ENCODE measurements at regions not wholly inside any gene's neighbourhood (a gene's known extent, or its start where the extent isn't known, plus 50 kb on each side); places are given as distances from the start of the nearest gene placed in this dataset.
"Not testable (repeated sequence)": the region's sequence is repeated elsewhere in the genome, so short reads cannot be mapped to it uniquely, and the experiment has no call there.

DNA sequence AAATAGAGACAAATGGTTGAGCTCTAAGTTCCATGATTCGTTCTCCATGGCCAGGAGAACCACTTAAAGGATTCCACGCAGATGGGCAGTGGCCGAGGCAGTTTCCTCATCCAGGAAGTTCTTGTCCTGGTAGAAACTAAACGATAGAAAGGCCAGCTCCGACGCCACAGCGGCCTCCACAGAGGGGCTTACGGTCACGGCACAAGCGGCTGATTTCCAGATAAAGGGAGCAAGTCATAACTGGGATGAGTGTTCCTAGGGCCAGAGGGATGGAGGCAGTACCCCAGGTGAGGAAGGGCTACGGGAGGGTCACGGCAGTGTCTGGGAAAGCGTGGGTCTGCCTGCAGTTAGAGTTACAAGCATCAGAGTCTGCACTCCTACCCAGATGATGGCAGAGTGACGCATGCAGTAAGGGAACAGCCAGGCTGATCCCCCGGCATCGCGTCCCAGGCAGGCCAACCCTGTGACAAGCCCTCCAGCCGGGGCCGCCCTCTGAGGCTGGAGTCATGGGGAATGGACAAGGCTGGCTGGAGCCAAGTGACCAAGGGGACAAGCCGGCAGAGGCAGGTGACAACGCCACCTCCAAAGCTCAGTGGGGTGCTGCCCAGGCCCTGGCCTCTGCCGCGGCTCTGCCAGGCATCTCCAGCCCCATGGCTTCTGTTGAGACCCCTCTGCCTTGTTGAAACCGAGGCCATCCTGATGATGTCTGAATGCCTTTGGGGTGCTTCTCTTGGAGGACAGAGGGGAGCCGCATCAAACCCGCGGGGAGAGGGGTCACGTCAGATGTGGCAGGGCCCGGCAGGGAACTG, 475.1 kb downstream of the BRD1 start:
- no peak for DNase-seq (ENCODE audit: low read depth in 2 of 2)

DNA sequence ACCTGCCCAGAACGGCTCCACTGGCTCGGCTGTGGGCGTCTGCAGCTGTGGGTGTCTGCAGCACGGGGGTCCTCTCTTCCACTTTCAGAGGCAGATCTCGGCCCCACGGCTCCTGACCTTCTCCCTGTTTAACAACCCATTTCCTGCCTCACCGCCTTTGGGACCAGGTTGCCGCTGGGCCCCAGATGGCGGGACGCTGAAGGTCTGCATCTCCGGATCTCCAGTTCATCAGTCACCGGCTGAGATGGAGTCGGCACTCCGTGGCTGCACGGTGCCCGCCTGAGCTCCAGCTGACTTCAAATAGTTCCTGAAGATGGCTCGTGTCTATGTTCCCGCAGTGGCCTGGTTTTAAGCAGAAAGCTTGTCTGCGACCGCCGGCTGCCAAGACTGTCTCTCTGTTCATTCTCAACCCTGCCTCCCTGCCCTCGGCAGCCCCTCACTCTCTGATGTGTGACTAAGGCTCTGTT, 475.9 kb downstream of the BRD1 start:
- no peak for DNase-seq (ENCODE audit: low read depth in 2 of 2)

DNA sequence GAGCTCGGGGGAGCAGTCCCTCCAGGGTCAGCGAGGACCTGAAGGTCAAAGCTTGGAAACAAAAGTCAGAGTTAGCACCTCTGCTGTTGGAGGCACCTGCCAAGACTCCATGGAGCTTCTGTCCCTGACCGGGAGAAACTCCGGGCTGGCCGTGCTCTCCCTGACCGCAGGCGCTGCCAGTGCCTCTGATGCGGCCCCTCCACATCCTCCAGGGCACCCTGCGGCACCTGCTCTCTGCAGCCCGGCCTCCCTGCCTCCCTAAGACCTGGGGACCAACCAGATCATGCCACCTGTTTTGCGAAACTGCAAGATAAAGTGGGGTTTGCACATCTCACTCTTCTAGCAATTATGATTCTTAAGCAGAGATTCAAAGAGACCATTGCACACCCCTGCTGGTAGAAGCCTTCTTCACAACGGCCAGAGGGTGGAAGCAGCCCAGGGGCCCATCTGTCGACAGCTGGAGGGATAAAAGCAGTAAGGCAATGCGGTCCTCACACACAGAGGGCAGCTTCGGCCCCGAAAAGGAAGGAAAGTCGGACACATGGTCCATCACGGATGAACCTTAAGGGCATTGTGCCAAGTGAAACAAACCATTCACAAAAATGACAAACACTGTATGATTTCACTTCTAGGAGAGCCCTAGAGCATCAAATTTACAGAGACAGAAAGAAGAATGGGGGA, 477.1 kb downstream of the BRD1 start:
- DNase-seq (ENCODE audit: low read depth in 2 of 2): no peak

DNA sequence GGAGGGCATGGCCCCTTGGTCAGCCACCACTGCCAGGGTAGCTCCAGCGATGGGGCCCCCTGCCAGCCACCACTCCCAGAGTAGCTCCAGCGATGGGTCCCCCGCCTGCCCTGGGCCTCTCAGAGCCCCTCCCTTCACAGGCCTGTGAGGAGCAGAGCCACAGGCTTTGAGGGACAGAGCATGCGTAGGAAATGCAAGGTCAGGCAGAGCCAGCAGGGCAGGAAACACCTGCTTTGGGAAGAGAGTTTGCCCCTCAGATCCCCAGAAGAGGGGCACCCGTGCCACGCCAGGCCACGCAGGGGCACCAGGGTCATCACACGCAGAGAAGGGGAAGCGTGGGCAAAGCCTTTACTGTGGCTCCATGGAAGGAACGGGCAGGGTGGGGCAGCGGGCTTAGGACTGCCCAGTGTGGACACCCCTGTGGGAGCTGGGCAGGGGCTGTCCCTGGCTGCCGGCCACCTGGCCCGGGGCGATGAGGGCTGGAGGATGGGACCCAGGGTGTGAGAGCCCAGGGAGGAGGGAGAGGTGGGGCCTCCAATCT, 477.8 kb downstream of the BRD1 start:
- DNase-seq (ENCODE audit: low read depth in 2 of 2): no peak

DNA sequence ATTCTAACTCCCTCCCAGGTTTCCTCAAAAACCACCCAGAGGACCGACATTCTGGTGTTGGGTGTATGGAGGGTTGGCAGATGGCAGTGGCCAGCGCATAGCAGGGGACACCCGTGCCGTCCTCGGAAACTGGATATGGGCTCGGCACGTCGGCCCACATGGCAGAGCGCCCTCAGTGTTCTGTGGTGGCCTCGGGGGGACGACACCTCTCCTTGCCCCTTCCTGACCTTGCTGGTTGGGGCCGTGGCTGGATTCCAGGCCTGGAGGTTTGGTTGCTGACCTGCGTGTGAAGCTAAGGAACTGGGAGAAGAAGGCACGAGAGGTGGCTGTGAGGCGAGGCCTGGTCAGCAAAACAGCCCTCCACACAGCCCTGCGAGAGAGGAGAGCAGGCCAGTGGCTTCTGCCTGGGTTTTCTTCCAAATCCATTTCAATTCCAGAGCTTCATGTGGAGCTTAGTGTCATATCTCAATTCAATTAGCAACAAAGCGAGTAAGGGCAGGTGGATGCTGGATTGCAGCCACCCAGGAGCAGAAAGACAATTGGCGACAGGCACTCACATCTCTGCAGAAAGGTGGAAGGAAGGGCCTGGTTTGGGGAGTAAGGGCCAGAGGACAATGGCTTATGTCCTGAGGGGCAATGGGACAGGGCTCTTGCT, 478.4 kb downstream of the BRD1 start:
- DNase-seq (ENCODE audit: low read depth in 2 of 2): no peak

DNA sequence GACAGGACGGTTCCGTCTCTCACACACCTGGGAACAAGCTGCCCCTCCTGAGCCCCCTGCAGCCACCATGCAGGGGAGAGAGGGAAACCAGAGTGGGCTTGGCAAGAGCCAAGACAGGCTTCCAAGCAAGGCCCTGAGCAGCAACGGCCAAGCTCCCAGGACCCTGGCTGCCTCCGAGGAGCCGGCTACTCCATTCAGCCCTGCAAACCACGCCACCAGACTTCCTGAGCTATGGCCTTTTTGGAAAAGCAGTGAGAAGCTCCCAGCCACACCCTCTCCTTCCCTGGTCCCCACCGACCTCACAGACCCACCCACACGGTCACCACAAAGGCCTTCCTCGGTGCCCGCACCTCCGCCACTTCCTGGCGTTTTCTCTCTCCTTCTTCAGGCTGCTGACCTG, 479.0 kb downstream of the BRD1 start:
- DNase-seq (ENCODE audit: low read depth in 2 of 2): no peak

DNA sequence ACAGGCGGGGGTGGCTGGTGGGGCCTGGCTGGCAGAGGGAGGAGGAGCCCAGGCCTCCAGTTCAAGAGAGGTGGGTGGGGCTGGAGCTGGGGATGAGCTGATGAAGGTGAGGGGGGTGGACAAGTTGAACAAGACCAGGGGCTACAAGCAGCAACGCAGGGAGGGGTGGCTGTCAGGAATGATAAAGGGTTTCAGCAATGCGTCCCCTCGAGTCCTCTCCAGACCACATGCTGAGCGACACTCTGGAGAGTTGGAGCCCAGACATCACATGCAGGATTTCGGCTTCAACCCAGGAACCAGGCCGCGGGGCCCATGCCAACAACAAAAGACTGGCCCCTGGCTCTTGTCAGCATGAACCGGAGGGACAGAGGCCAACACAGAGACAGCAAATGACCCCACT, 480.3 kb downstream of the BRD1 start:
- DNase-seq (ENCODE audit: low read depth in 2 of 2): no peak

DNA sequence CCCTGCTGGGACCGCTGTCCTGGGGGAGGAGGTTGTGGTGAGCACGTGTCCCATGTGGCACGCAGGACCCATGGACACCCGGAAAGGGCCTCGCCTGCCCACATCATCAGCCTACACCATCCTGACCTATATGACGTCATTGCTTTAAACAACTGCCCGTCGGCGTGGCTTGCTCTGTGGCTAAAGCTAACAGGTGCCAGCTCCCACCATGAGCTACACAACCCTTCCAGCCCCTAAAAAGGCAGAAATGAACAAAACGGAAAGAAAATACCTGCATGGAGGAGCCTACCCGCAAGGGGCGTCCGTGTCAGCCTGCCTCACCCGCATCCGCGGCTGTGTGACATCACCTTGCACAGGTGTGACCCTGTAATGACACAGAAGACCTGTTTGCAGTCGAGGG, 481.8 kb downstream of the BRD1 start:
- no peak for DNase-seq (ENCODE audit: low read depth in 2 of 2)

DNA sequence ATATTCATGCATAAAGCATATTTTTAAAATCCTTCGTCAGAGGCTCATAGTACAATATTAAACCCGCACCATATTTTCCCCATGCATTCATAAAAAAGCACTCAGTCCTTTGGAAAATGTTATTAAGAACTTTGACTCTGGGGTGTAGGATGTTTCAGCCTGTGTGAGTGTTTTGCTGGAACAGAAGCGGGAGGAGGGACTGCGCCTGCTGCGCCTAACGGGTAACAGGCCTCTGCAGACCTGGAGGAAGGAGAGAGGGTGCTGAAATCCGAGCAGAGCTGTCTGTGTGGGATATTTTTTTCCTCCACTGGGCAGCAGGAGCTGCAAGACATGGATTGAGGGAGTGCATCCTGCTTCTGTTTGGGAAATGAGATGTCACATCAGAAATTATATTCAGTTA, 483.0 kb downstream of the BRD1 start:
- no peak for DNase-seq (ENCODE audit: low read depth in 2 of 2)

DNA sequence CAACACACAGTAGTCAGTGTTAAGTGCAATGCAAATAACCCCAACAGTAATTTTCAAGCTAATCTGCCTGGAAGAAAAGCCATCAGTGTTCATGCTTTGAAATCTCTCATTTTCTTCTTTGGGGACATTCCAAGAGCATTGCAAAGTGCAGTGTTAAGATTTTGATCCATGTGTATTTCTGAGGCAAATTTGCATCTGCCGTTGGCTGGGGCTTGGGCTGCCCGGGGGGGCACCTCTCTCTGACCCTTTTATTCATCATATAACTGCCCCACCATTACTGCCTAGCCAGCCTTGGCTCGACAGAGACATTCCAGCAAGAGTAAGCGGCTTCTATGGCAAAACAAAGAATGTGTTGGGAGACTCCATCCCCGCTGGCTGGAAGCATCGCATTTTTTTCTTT, 483.5 kb downstream of the BRD1 start:
- no peak for DNase-seq (ENCODE audit: low read depth in 2 of 2)

DNA sequence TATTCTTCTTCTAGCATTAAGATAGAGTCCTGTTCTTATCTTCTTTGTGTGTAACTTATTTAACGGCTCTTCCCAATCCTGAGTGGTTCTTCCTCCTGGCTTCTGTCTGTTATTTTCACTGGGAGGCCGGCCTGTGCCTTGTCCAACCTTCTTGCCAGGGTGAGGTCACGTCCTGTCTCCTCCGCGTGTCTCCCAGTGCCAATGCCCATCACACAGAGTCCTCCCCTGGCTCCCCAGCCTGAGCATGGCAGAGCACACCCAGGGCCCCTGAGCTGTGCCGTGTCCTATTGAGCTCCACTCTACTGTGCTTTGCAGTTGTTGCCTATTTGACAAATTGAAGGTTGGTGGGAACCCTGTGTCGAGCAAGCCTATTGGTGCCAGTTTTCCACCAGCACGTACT, 487.3 kb downstream of the BRD1 start:
- no peak for DNase-seq (ENCODE audit: low read depth in 2 of 2)

DNA sequence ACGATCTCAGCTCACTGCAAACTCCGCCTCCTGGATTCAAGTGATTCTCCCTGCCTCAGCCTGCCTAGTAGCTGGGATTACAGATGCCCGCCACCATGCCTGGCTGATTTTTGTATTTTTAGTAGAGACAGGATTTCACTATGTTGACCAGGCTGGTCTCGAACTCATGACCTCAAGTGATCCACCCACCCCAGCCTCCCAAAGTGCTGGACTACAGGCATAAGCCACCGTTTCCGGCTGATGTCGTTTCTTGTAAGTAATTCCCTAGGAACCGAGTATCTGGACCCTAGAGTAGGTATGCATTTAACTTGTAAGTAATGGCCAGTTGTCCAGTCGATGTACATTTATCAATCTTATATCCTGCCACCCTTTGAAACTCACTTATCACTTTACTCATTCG, 491.2 kb downstream of the BRD1 start:
- not testable (repeated sequence) for DNase-seq (ENCODE audit: low read depth in 2 of 2)

DNA sequence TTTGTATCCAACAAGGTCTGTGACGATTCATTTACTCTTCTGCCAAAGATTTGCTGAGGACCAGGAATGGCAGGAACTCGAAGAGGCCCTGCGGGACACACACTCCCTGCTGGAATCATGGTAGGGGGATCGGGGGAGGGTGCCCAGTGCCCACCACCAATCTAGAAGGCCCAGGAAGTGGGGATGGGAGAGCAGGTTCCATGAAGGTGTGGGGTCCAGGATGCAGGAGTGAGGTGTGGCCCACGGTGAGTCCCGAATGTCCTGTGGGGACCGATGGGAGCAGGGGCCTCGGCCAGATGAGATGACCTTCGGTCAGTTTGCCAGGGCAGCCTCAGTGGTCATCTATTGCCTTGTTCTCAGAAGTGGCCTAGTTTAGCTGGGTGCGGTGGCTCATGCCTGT, 492.7 kb downstream of the BRD1 start:
- DNase-seq (ENCODE audit: low read depth in 2 of 2): no peak

DNA sequence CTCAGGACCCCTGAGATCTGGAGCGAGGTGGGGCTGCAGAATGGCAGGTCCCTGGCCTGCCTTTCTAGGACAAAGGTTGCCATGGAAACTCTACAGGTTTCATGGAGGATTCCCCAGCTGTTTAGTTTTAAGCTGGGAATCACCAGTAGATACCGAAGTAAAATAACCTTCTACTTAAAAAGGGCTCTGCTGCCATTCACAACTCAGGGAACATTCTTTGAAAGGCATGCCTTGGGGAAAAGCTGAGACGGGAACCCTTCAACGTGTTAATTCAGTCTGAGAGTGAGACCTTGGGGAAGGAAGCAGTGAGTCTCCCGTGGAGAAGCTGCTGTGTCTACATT, 493.3 kb downstream of the BRD1 start:
- no peak for DNase-seq (ENCODE audit: low read depth in 2 of 2)

DNA sequence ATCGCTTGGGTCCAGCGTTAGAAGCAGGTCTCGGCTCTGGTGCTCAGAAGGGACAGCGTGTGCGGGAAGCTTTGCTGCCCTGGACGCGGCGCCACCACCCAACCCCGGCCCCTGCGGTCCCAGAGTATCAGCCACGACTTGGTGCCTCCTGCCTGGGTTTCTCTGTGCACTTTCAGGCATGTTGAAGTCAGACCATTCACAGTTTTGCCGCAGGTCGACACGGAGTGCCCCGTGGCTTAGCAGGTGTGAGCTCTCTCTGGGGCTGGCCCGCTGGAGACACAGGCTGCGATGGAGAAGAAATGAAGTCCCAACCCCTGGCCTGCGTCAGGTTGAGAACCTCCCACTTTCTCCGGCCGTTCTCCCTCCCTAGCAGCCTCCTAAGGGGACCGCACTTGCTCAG, 494.5 kb downstream of the BRD1 start:
- no peak for DNase-seq (ENCODE audit: low read depth in 2 of 2)

DNA sequence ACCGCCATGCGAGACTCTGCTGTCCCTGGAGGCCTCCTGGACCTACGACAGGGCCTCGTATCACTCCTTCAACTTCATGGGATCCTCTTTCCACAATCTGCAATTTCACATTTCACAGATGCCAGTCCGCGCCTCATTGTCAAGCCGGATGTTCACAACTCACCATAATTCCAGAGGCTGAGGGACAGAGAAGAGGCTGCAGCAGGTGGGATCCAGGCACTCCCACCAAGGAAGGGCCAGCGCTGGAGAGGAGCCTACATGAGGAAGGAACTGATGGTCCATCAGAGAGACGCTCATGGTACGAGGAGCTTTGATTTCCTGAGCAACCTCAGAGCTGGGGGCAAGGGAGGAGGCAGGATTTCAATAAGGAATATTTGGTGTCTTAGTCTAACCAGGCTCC, 495.0 kb downstream of the BRD1 start:
- DNase-seq (ENCODE audit: low read depth in 2 of 2): no peak

DNA sequence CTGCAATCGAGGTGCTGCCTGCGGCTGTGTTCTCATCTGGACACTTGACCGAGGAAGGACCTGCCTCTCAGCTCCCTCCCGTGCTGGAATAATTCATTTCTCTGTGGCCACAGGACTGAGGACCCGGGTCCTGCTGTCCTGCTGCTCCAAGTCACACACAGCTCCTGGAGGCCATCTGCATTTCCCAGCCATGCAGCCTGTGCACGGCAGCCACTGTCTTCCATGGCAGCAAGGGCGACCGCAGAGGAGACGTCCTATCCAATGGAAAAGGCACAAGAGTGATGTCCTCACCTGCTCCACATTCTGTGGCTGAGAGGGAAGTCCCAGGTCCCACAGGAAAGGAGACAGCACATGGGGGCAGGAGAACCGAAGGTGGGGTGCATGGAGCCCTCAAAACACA, 495.8 kb downstream of the BRD1 start:
- no peak for DNase-seq (ENCODE audit: low read depth in 2 of 2)

DNA sequence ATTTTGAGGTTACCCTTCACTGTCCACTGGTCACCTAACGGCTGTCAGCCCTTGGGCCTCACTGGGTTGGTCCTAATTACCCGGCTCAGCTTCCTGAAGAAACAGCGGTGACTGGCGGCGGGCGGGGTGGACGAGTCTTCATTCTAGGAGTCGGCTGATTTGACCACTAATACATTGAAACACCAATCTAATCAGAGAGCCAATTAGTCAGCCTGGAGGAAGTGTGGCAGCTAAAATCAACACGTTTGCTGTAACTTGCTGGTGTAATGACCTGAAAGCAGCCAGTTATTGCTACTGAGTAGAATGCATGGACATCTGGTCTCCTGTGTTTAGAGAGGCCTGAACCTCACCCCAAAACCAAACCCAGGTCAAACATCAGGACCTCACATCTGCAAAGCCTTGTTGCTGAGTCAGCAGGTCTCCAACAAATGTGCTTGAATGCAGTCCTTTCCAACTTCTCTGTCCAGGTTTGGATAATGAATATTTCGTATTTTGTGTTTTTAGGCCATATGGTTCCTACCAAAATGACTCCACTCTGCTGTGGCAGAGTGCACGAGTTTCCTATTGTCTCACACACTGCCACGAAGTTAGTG, 496.4 kb downstream of the BRD1 start:
- DNase-seq (ENCODE audit: low read depth in 2 of 2): no peak

DNA sequence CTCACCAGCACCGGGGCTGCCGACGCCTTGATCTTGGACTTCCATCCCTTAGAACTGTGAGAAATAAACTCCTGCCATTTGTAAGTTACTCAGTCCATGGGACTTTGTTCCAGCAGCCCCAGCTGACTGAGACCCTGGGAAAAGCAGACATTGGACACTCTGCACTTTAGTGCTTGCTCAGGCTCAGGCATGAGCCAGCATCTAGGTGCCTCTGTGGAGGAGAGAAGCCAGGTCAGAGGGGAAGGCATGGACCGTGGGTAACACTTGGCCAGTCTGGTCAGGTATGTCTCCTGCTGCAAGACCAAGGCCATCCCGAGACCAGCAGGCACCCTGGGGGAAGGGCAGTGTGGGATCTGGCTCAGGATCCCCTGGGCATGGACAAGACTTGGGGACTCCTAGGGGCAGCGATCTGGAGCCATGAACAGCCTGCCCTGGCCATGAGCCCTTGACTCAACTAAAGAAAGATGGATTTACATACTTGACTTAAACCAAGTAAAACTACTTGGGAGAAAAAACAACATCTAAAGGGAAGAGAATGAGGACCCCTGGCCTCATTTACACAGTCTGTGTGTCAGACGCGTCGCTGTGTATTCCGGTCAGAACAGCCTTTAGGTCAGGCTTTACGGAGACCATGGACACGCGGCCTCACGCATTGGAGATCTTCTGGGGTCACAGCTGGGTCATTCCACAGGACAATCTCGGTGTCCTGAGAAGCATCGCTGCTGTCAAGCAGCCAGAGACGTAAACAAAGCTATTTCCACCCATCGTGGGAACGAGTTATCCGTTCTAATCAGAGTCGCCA, 497.1 kb downstream of the BRD1 start:
- DNase-seq (ENCODE audit: low read depth in 2 of 2): no peak

DNA sequence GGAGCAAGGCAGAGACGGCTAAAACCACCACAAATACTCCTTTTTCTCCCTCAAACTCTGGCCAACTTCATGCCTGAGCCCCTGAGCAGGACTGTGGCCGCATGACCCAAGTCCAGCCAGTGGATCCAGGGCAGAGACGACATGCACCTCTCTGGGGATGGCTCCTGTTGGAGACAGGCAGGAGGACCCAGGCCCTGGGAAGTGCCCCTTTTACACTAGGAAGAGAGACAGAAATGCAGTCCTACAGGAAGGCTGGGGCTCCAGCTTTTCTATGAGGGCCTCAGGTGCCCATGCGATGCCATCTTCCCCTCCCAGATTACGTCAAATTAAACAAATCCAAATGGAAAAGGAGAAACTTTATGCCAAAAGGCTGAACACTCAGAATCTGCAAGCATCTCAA, 498.0 kb downstream of the BRD1 start:
- DNase-seq (ENCODE audit: low read depth in 2 of 2): no peak

DNA sequence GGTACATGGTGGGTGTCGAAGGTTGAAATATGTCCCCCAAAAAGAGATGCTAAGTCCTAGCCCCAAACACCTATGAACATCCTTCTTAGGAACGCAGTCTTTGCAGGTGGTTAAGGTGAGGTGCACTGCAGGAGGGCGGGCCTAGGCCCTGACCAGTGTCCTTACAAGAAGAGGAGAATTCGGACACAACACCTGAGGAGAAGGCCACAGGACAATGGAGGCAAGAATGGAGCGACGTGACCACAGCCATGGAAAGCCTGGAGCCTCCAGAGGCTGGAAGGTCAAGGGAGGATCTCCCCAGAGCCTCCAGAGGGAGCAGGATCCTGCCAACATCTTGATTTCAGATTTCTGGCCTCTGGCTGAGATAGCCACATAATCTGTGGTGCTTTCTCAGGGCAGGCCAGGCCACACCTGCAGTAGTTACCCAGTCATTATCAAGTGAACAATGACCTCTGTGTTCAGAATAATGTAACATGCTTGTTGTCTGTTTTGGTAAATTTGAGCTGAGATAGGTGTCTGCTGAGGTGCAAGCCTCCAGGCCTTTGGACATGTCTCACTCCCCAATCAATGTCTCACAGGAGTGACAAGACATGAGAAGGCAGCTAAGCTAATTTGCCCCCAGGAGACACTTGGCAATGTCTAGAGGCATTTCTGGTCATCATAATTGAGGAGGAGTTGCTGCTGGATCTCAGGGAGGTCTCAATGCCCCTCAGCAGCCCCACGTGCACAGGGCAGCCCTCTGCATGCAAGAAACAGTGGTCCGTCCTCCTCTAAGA, 498.9 kb downstream of the BRD1 start:
- no peak for DNase-seq (ENCODE audit: low read depth in 2 of 2)
